A673 (cell line): ENCODE measurements at regions not wholly inside any gene's neighbourhood (a gene's known extent, or its start where the extent isn't known, plus 50 kb on each side); places are given as distances from the start of the nearest gene placed in this dataset.

ENCODE experiments used
- BruUV-seq: library from RNA; stranded (reverse); fragments of 400-500 nt; replicated peaks from 2 replicates; lab custom pipeline; 2021; lab: Mats Ljungman, UMichigan
- CTCF ChIA-PET: fragments of 300-600 bp; sonication (Branson Sonifier 250); formaldehyde crosslinking; loops from one replicate; lab custom pipeline; 2022; ENCODE audit warnings: antibody characterized with exemption; lab: Charles Lee
- POLR2A ChIA-PET: fragments of 300-600 bp; sonication (Branson Sonifier 250); formaldehyde crosslinking; loops from one replicate; lab custom pipeline; 2022; ENCODE audit warnings: antibody characterized with exemption; ENCODE audit not compliant: low non-redundant PET; lab: Charles Lee
- DNase-seq: peaks from one replicate; pipeline ENCODE4 v3.0.0-alpha.2; 2015; ENCODE audit warnings: low spot score
- H3K27ac ChIP-seq: fragments of 200-600 bp; sonication (generic); 2 replicates; pipeline ENCODE4 v1.5.1; 2016; ENCODE audit warnings: mixed run types, low read depth, mild to moderate bottlenecking, mixed read lengths, antibody characterized with exemption, low read length; ENCODE audit not compliant: poor library complexity, severe bottlenecking
- H3K27me3 ChIP-seq: fragments of 200-600 bp; sonication (generic); replicated peaks from 2 replicates; pipeline ENCODE4 v1.6.1; 2017; ENCODE audit warnings: mixed run types, low read depth, mild to moderate bottlenecking, mixed read lengths, antibody characterized with exemption, low read length; ENCODE audit not compliant: insufficient read depth, poor library complexity
- H3K36me3 ChIP-seq: fragments of 200-600 bp; sonication (generic); 2 replicates; pipeline ENCODE4 v1.6.1; 2016; ENCODE audit warnings: mixed run types, mild to moderate bottlenecking, mixed read lengths, antibody characterized with exemption, low read length; ENCODE audit not compliant: insufficient read depth, poor library complexity, severe bottlenecking
- H3K4me1 ChIP-seq: fragments of 200-600 bp; sonication (generic); 2 replicates; pipeline ENCODE4 v1.6.1; 2017; ENCODE audit warnings: mixed run types, mild to moderate bottlenecking, mixed read lengths, antibody characterized with exemption, low read length; ENCODE audit not compliant: insufficient read depth, poor library complexity, severe bottlenecking
- H3K4me3 ChIP-seq: fragments of 200-600 bp; sonication (generic); 2 replicates; pipeline ENCODE4 v1.5.1; 2016; ENCODE audit warnings: low read depth, mixed run types, mild to moderate bottlenecking, mixed read lengths, low read length; ENCODE audit not compliant: poor library complexity, severe bottlenecking
- H3K9me3 ChIP-seq: fragments of 200-600 bp; sonication (generic); 2 replicates; pipeline ENCODE4 v1.6.1; 2016; ENCODE audit warnings: mixed run types, low read depth, mild to moderate bottlenecking, mixed read lengths, antibody characterized with exemption, low read length; ENCODE audit not compliant: poor library complexity, severe bottlenecking
- CTCF ChIP-seq: fragments of 300-800, 200-600 bp; sonication (generic); conservative IDR thresholded peaks from 2 replicates; pipeline ENCODE4 v1.5.1; 2017; ENCODE audit warnings: low read depth, mild to moderate bottlenecking, antibody characterized with exemption, low read length, moderate library complexity, mixed read lengths
- EZH2 ChIP-seq: fragments of 200-600 bp; sonication (generic); IDR thresholded peaks from 2 replicates; pipeline ENCODE4 v1.6.1; 2017; ENCODE audit warnings: borderline replicate concordance, low read depth, mild to moderate bottlenecking, mixed read lengths, antibody characterized with exemption, low read length; ENCODE audit not compliant: poor library complexity, severe bottlenecking
- intact Hi-C: fragments of 100-400 bp; cut with micrococcal nuclease; formaldehyde crosslinking; loops from one replicate; pipeline ENCODE4 v1.10.0; 2022; ENCODE audit not compliant: unreplicated experiment

DNA sequence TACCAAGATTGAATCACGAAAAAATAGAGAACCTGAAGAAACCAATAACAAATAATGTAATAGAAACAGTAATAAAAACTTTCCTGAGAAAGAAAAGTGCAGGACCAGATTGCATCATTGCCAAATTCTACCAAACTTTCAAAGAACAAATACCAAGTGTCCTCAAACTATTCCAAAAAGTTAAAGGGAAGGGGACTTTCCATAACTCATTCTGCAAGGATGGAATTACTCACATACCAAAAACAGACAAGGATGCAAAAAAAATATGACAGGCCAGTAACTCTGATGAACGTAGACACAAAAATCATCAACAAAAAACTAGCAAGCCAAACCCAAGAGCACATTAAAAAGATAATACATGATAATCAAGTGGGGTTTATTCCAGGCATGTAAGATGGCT, 172.3 kb upstream of the SLC35G4 start:
- H3K27ac ChIP-seq: no peak overlapping the region
- TF ChIP-seq CTCF (no peak), EZH2 (no peak)
- H3K4me1 ChIP-seq: no peaks in the 10 kb centered on the region
- no peaks in the 10 kb centered on the region for H3K9me3 ChIP-seq
- H3K36me3 ChIP-seq: no peaks in the 10 kb centered on the region
- intact Hi-C loops: no loop called here
- CTCF ChIA-PET: no interaction called here
- POLR2A ChIA-PET: no interaction called here
- H3K27me3 ChIP-seq: peaks cover 6% of the 10 kb centered on the region
- no peak for DNase-seq
- H3K4me3 ChIP-seq: no peak overlapping the region
- BruUV-seq: no TSS peak

DNA sequence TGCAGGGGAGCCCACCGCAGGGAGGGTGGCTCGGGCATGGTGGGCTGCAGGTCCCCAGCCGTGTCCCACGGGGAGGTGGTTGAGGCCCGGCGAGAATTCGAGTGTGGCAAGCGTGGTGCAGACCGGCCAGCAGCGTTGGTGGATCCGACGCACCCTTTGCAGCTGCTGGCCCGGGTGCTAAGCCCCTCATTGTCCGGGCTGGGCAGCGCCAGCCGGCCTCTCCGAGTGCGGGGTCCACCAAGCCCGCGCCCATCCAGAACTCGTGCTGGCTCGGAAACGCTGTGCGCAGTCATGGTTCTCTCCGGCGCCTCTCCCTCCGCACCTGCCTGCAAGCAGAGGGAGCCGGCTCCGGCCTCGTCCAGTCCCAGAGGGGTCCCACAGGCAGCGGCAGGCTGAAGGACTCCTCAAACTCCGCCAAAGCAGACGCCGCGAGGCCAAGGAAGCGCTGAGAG, 177.0 kb upstream of the SLC35G4 start:
- ChIA-PET CTCF (no interaction called here), POLR2A (no interaction called here)
- intact Hi-C loops: no loop called here
- H3K36me3 ChIP-seq: no peaks in the 10 kb centered on the region
- TF ChIP-seq EZH2 (no peak), CTCF (no peak)
- peaks cover 6% of the 10 kb centered on the region for H3K27me3 ChIP-seq
- BruUV-seq: no TSS peak
- H3K4me3 ChIP-seq: no peak overlapping the region
- H3K27ac ChIP-seq: no peak overlapping the region
- no peaks in the 10 kb centered on the region for H3K4me1 ChIP-seq
- DNase-seq: no peak
- H3K9me3 ChIP-seq: no peaks in the 10 kb centered on the region

- CTCF ChIA-PET: no interaction called here
- TF ChIP-seq EZH2 (no peak), CTCF (no peak)
- H3K27me3 ChIP-seq: no peaks in the 10 kb centered on the region
- no peak for DNase-seq
- POLR2A ChIA-PET: no interaction called here
- no TSS peak for BruUV-seq
- H3K4me1 ChIP-seq: no peaks in the 10 kb centered on the region
- no peak overlapping the region for H3K27ac ChIP-seq
- no peaks in the 10 kb centered on the region for H3K9me3 ChIP-seq
- intact Hi-C loops: no loop called here
- no peaks in the 10 kb centered on the region for H3K36me3 ChIP-seq
- H3K4me3 ChIP-seq: no peak overlapping the region
Measured at GRCh38 chr18:11429876-11430275, 179.5 kb upstream of the SLC35G4 start.
